HL-60 (cell line): ENCODE measurements at regions not wholly inside any gene's neighbourhood (a gene's known extent, or its start where the extent isn't known, plus 50 kb on each side); places are given as distances from the start of the nearest gene placed in this dataset.

Experiments used
- DNase-seq, 2 experiments: peaks; one replicate each; pipeline ENCODE4 v3.0.0-alpha.2; 2010 to 2020; ENCODE audit warnings: low read depth in 1 of 2, low spot score in 1 of 2
- H3K27ac ChIP-seq: fragments of 250-450 bp; sonication (Bioruptor Pico); replicated peaks from 2 replicates; pipeline ENCODE4 v1.5.1; 2020; ENCODE audit warnings: mild to moderate bottlenecking, moderate library complexity
- H3K27me3 ChIP-seq: fragments of 250-450 bp; sonication (Bioruptor Pico); 2 replicates; pipeline ENCODE4 v1.5.1; 2021; ENCODE audit warnings: mild to moderate bottlenecking, moderate library complexity; ENCODE audit not compliant: insufficient read depth, poor library complexity, severe bottlenecking
- H3K4me3 ChIP-seq: replicated peaks from 2 replicates; pipeline ENCODE4 v1.5.1; 2011; ENCODE audit warnings: mild to moderate bottlenecking, control low read depth, low read length; ENCODE audit not compliant: insufficient read depth
- GABPA ChIP-seq: IDR thresholded peaks from 2 replicates; pipeline ENCODE4 v1.6.1; 2012; ENCODE audit warnings: low read depth
- POLR2AphosphoS5 ChIP-seq: IDR thresholded peaks from 2 replicates; pipeline ENCODE4 v1.6.1; 2012; ENCODE audit warnings: low read depth
- SPI1 ChIP-seq: IDR thresholded peaks from 2 replicates; pipeline ENCODE4 v1.6.1; 2012; ENCODE audit warnings: low read depth, mild to moderate bottlenecking, borderline replicate concordance
- TF ChIP-seq, protein P1 (sequence below): IDR thresholded peaks from 2 replicates; pipeline ENCODE4 v1.6.1; 2012; ENCODE audit warnings: low read depth; ENCODE audit not compliant: insufficient replicate concordance
- TF ChIP-seq, protein P2 (sequence below): IDR thresholded peaks from one replicate; pipeline ENCODE4 v1.5.1; 2011; ENCODE audit warnings: low read length, control low read depth, inconsistent platforms; ENCODE audit not compliant: insufficient read depth

DNA sequence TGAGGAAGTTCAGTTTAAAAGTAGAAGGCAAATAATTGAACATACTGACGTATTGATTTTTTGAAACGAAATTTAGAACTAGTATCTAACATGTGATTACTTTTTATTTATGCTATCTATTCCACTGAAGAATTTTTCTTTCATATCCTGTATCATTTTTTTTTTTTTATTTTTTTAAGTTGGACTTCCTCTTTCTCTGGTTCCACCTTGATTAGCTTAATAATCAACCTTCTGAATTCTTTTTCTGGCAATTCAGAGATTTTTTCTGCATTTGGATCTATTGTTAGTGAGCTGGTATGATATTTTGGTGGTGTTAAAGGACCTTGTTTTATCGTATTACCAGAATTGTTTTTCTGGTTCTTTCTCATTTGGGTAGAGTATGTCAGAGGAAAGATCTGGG, 411.2 kb downstream of the SOX11 start:
- Histone ChIP-seq H3K27me3 (no peaks in the 10 kb centered on the region), H3K27ac (no peak overlapping the region), H3K4me3 (no peak overlapping the region)
- TF ChIP-seq POLR2AphosphoS5, result no peak
- TF ChIP-seq SPI1, result no peak
- TF ChIP-seq, protein P1, sequence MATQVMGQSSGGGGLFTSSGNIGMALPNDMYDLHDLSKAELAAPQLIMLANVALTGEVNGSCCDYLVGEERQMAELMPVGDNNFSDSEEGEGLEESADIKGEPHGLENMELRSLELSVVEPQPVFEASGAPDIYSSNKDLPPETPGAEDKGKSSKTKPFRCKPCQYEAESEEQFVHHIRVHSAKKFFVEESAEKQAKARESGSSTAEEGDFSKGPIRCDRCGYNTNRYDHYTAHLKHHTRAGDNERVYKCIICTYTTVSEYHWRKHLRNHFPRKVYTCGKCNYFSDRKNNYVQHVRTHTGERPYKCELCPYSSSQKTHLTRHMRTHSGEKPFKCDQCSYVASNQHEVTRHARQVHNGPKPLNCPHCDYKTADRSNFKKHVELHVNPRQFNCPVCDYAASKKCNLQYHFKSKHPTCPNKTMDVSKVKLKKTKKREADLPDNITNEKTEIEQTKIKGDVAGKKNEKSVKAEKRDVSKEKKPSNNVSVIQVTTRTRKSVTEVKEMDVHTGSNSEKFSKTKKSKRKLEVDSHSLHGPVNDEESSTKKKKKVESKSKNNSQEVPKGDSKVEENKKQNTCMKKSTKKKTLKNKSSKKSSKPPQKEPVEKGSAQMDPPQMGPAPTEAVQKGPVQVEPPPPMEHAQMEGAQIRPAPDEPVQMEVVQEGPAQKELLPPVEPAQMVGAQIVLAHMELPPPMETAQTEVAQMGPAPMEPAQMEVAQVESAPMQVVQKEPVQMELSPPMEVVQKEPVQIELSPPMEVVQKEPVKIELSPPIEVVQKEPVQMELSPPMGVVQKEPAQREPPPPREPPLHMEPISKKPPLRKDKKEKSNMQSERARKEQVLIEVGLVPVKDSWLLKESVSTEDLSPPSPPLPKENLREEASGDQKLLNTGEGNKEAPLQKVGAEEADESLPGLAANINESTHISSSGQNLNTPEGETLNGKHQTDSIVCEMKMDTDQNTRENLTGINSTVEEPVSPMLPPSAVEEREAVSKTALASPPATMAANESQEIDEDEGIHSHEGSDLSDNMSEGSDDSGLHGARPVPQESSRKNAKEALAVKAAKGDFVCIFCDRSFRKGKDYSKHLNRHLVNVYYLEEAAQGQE, result no peak
- TF ChIP-seq, protein P2, sequence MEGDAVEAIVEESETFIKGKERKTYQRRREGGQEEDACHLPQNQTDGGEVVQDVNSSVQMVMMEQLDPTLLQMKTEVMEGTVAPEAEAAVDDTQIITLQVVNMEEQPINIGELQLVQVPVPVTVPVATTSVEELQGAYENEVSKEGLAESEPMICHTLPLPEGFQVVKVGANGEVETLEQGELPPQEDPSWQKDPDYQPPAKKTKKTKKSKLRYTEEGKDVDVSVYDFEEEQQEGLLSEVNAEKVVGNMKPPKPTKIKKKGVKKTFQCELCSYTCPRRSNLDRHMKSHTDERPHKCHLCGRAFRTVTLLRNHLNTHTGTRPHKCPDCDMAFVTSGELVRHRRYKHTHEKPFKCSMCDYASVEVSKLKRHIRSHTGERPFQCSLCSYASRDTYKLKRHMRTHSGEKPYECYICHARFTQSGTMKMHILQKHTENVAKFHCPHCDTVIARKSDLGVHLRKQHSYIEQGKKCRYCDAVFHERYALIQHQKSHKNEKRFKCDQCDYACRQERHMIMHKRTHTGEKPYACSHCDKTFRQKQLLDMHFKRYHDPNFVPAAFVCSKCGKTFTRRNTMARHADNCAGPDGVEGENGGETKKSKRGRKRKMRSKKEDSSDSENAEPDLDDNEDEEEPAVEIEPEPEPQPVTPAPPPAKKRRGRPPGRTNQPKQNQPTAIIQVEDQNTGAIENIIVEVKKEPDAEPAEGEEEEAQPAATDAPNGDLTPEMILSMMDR, result no peak
- TF ChIP-seq GABPA, result no peak
- DNase-seq, result no peak

DNA sequence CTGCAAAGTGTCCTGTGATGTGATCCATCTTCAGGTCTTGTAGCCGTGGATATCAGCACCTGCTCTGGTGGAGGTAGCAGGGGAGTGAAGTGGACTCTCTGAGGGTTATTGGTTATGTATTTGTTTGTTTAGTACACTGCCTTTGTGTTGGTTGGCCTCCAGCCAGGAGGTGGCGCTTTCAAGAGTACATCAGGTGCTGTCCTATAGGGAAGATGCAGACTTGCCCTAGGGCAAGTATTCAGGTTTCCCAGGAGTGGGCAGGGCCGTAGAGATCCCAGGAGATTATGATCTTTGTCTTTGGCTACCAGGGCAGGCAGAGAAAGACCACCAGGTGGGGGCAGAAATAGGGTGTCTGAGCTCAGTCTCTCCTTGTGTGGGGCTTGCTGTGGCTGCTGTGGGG, 411.8 kb downstream of the SOX11 start:
- no peak for TF ChIP-seq GABPA
- no peak for TF ChIP-seq SPI1
- TF ChIP-seq, protein P2, result no peak
- TF ChIP-seq POLR2AphosphoS5, result no peak
- TF ChIP-seq, protein P1, result no peak
- DNase-seq, result no peak
- Histone ChIP-seq H3K4me3 (no peak overlapping the region), H3K27ac (no peak overlapping the region), H3K27me3 (no peaks in the 10 kb centered on the region)

DNA sequence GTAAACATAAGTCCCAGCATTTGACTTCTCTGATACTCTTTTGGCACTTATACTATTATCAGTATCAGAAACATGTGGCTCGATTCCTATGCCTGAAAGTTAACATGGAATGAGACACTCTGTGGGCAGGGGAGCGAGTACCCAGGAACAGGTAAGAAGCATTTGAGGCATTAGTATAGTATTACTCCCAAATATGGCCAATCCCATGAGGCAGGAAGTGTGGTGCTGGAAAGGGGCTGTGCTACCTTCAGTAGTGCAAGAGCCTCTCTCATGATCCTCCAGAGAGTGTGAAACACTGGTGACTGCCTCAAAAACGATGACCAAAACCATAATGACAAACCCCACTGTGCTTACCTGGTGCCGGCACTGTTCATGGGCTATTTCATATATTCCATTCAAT, 415.1 kb downstream of the SOX11 start:
- DNase-seq, result no peak
- TF ChIP-seq, protein P1, result no peak
- TF ChIP-seq, protein P2, result no peak
- H3K27ac ChIP-seq, result no peak overlapping the region
- H3K4me3 ChIP-seq, result no peak overlapping the region
- peaks cover 3% of the 10 kb centered on the region for H3K27me3 ChIP-seq
